C4-2B (cell line): ENCODE measurements at regions not wholly inside any gene's neighbourhood (a gene's known extent, or its start where the extent isn't known, plus 50 kb on each side); places are given as distances from the start of the nearest gene placed in this dataset.

Experiments used
- H3K27ac ChIP-seq: fragments of 450-650 bp; 2 replicates; pipeline ENCODE4 v1.5.1; 2017
- ZFX ChIP-seq: fragments of 450-650 bp; IDR thresholded peaks from 2 replicates; pipeline ENCODE4 v1.6.1; 2017
- TF ChIP-seq, protein P1 (sequence below): fragments of 450-650 bp; conservative IDR thresholded peaks from 2 replicates; pipeline ENCODE4 v1.5.1; 2017; ENCODE audit warnings: mild to moderate bottlenecking

DNA sequence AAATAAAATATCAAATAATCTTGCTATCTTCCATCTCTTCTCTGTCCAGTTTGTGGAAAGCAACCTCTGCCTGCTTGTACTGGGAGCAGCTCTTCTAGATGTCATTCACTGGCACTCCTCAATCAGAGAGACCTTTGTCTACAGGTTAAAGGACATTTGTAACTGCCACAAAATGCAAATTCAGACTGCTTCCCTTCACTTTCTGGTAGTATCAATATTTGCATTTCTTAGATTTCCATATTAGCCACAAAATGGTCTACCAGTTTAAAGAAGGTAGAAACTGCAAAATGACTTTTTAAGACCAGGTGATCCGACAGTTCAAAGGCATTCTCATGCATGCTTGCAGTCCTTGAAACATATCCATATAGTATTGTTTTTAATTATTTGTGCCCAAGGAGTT lies 51.7 kb upstream of the RCN1 start:
- no peak for TF ChIP-seq ZFX
- TF ChIP-seq, protein P1, sequence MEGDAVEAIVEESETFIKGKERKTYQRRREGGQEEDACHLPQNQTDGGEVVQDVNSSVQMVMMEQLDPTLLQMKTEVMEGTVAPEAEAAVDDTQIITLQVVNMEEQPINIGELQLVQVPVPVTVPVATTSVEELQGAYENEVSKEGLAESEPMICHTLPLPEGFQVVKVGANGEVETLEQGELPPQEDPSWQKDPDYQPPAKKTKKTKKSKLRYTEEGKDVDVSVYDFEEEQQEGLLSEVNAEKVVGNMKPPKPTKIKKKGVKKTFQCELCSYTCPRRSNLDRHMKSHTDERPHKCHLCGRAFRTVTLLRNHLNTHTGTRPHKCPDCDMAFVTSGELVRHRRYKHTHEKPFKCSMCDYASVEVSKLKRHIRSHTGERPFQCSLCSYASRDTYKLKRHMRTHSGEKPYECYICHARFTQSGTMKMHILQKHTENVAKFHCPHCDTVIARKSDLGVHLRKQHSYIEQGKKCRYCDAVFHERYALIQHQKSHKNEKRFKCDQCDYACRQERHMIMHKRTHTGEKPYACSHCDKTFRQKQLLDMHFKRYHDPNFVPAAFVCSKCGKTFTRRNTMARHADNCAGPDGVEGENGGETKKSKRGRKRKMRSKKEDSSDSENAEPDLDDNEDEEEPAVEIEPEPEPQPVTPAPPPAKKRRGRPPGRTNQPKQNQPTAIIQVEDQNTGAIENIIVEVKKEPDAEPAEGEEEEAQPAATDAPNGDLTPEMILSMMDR: no peak
- H3K27ac ChIP-seq: no peak overlapping the region

DNA sequence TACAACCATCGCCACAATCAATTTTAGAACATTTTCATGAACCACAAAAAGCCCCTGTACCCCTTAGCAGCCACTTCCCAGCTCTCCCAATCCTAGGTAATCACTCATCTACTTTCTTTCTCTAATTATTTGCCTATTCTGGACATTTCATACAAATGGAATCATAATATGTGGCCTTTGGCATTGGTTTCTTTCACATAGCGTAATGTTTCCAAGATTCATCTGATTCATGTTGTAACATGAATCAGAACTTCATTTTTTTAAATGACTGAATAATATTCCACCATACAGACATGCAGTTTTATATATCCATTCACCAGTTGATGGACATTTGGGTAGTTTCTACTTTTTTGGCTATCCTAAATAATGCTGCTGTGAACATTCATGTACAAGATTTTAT lies 56.2 kb upstream of the RCN1 start:
- TF ChIP-seq ZFX: no peak
- TF ChIP-seq, protein P1: no peak
- no peak overlapping the region for H3K27ac ChIP-seq

DNA sequence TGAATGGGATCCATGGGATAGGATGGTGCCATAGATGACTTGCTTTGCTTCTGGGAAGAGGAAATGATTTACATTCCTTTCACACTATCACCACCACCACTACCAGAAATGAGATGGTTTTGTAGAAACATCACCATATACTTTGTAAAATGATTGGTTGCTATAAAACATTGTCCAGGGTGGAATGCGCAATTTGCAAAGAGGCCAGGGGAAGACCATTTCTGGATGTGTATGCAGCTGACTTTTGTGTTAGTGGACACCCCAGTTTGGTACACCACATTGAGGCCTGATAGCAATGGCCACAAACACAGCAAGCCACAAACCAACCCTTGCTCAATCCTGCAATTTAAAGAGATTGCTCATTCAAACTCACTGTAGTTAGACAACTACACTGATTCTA lies 56.7 kb upstream of the RCN1 start:
- no peak overlapping the region for H3K27ac ChIP-seq
- TF ChIP-seq, protein P1: no peak
- TF ChIP-seq ZFX: no peak

DNA sequence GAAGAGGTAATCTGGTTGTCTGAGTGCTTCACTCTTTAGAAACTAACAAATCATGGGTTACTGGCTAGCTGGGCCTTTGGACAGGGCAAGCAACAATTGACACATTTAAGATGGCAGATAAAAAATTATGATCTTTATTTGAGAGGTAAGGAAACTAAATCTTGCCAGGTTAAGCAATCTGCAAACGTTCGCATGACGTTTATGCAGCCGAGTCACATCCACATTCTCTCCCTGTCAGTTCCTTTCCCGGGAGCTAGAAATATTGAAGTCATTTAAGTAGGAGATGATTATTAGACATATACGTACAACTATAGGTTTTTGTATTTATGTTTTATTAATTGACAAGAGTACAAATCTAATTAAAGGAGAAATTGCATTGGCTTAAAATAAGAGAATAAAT lies 57.4 kb upstream of the RCN1 start:
- no peak overlapping the region for H3K27ac ChIP-seq

DNA sequence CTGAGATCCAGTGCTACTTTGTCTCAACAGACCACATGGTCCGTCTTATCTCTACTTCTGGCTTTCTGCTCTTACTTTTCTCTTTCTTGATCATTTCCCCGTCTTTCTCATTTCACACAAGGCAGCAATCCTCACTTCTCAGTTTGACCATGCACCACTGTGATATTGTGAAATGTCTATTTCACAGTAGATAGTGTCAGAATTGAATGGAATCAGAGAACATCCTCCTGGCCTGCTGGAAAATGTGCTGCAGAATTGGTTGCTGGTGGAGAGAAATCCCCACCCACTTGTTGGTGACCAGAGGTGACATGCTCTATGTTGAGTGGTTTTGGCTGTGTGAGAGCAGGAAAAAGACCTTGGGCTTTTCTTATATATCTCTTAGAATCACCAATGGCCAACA lies 57.8 kb upstream of the RCN1 start:
- TF ChIP-seq ZFX: no peak
- TF ChIP-seq, protein P1: no peak
- H3K27ac ChIP-seq: no peak overlapping the region

More for the DNA sequence above, 57.4 kb upstream of the RCN1 start:
- TF ChIP-seq, protein P1: no peak
- TF ChIP-seq ZFX: no peak

DNA sequence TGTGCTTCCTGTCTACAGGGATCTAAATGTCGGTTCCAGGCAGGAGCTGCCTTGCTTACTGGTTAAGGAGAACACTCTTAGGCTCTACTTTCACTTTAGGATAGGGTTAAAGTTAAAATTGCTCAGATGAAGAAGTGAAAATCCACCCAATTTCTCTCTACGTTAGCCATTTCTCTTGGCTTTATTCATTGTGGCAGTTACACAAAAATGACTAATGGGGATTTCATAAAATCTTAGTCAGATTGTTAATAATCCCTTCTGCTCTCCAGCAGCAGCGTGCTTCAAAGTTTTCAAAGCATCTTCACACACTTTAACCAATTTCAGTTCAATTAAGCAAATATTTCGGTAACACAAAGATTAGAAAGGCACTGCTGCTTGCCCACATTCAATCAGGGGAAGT lies 58.4 kb upstream of the RCN1 start:
- no peak overlapping the region for H3K27ac ChIP-seq
- no peak for TF ChIP-seq ZFX
- TF ChIP-seq, protein P1: no peak

DNA sequence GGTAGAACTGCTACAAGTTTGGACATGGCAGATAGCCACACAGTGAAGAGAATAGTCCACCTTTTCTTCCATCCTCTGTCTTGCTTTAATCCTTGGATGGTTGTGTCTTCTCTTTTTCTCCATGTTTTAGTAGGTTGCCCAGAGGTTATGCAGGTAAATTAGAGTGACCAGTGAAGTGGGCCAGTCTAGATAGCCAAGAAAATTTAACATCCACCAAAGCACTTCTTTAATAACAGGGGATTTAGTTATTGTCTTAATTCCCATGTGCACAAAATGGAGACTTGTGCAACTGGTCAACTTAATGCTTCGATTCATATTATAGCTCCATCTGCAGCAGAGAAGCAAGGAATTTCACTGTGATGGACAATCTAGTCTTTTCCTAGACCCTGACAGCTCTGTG lies 58.8 kb upstream of the RCN1 start:
- H3K27ac ChIP-seq: no peak overlapping the region
- TF ChIP-seq ZFX: no peak
- TF ChIP-seq, protein P1: no peak
